Loucy (cell line): ENCODE measurements at regions not wholly inside any gene's neighbourhood (a gene's known extent, or its start where the extent isn't known, plus 50 kb on each side); places are given as distances from the start of the nearest gene placed in this dataset.

Experiments
- H2AFZ ChIP-seq: fragments of 200-600 bp; sonication (generic); 2 replicates; pipeline ENCODE4 v1.6.0; 2016; ENCODE audit warnings: antibody characterized with exemption, mild to moderate bottlenecking, low read length, moderate library complexity
- H3F3A ChIP-seq: fragments of 200-600 bp; 2 replicates; pipeline ENCODE4 v1.6.0; 2016; ENCODE audit warnings: antibody characterized with exemption, low read depth, mild to moderate bottlenecking
- H3K27me3 ChIP-seq: fragments of 200-600 bp; sonication (generic); 2 replicates; pipeline ENCODE4 v1.6.1; 2014; ENCODE audit warnings: low read length, mild to moderate bottlenecking; ENCODE audit not compliant: insufficient read depth, poor library complexity, severe bottlenecking
- H3K36me3 ChIP-seq: fragments of 200-600 bp; sonication (generic); 2 replicates; pipeline ENCODE4 v1.6.1; 2016; ENCODE audit warnings: low read length; ENCODE audit not compliant: insufficient read depth
- H3K4me1 ChIP-seq: fragments of 200-600 bp; sonication (generic); 2 replicates; pipeline ENCODE4 v1.5.1; 2014; ENCODE audit warnings: low read length, mild to moderate bottlenecking; ENCODE audit not compliant: insufficient read depth, poor library complexity, severe bottlenecking
- H3K4me2 ChIP-seq: fragments of 200-600 bp; sonication (generic); 2 replicates; pipeline ENCODE4 v1.6.0; 2014; ENCODE audit warnings: antibody characterized with exemption, low read length, low read depth, mild to moderate bottlenecking; ENCODE audit not compliant: poor library complexity, severe bottlenecking
- H3K4me3 ChIP-seq: fragments of 200-600 bp; sonication (generic); 2 replicates; pipeline ENCODE4 v1.5.1; 2014; ENCODE audit warnings: low read length, mild to moderate bottlenecking, mixed read lengths; ENCODE audit not compliant: poor library complexity, severe bottlenecking
- H3K79me2 ChIP-seq: fragments of 200-600 bp; sonication (generic); 2 replicates; pipeline ENCODE4 v1.6.1; 2014; ENCODE audit warnings: low read length; ENCODE audit not compliant: insufficient read depth
- H3K9ac ChIP-seq: fragments of 200-600 bp; sonication (generic); 2 replicates; pipeline ENCODE4 v1.6.0; 2014; ENCODE audit warnings: mild to moderate bottlenecking, low read depth, low read length, moderate library complexity; ENCODE audit not compliant: poor library complexity, severe bottlenecking
- H3K9me2 ChIP-seq: fragments of 200-600 bp; sonication (generic); replicated peaks from 2 replicates; pipeline ENCODE4 v1.6.1; 2016; ENCODE audit warnings: low read depth, low read length, mixed read lengths
- H3K9me3 ChIP-seq: fragments of 200-600 bp; sonication (generic); 2 replicates; pipeline ENCODE4 v1.6.1; 2014; ENCODE audit warnings: mild to moderate bottlenecking, antibody characterized with exemption, low read length, low read depth; ENCODE audit not compliant: insufficient read depth
- H4K20me1 ChIP-seq: fragments of 200-600 bp; sonication (generic); 2 replicates; pipeline ENCODE4 v1.6.0; 2014; ENCODE audit warnings: antibody characterized with exemption, low read length, mild to moderate bottlenecking; ENCODE audit not compliant: insufficient read depth, poor library complexity, severe bottlenecking
- CTCF ChIP-seq: fragments of 200-600 bp; sonication (generic); conservative IDR thresholded peaks from 2 replicates; pipeline ENCODE4 v1.5.1; 2014; ENCODE audit warnings: mild to moderate bottlenecking, antibody characterized with exemption, low read length
- EZH2phosphoT487 ChIP-seq: fragments of 200-600 bp; IDR thresholded peaks from 2 replicates; pipeline ENCODE4 v1.6.1; 2018; ENCODE audit warnings: antibody characterized with exemption, mild to moderate bottlenecking, moderate library complexity, borderline replicate concordance

- Histone ChIP-seq H4K20me1 (no peaks in the 10 kb centered on the region), H3K27me3 (no peaks in the 10 kb centered on the region), H3K9me3 (no peaks in the 10 kb centered on the region), H3K4me3 (no peak overlapping the region), H3K9ac (no peak overlapping the region), H3F3A (no peaks in the 10 kb centered on the region), H3K79me2 (no peaks in the 10 kb centered on the region), H2AFZ (no peak overlapping the region), H3K36me3 (no peaks in the 10 kb centered on the region), H3K4me2 (no peak overlapping the region), H3K9me2 (no peaks in the 10 kb centered on the region), H3K4me1 (no peaks in the 10 kb centered on the region)
- TF ChIP-seq CTCF (no peak), EZH2phosphoT487 (no peak)
These were observed 65.5 kb upstream of the DPYD start for GRCh38 chr1:97986041-97987005.

- Histone ChIP-seq H3K4me3 (no peak overlapping the region), H3K4me1 (no peaks in the 10 kb centered on the region), H3K9me3 (no peaks in the 10 kb centered on the region), H3K4me2 (no peak overlapping the region), H4K20me1 (no peaks in the 10 kb centered on the region), H2AFZ (no peak overlapping the region), H3F3A (no peaks in the 10 kb centered on the region), H3K9ac (no peak overlapping the region), H3K9me2 (no peaks in the 10 kb centered on the region), H3K36me3 (no peaks in the 10 kb centered on the region), H3K27me3 (no peaks in the 10 kb centered on the region), H3K79me2 (no peaks in the 10 kb centered on the region)
- TF ChIP-seq EZH2phosphoT487 (no peak), CTCF (no peak)
These were observed 62.3 kb upstream of the DPYD start for GRCh38 chr1:97983126-97983525.

GRCh38 chr1:97980530-97980929 lies 59.7 kb upstream of the DPYD start:
- Histone ChIP-seq H3K27me3 (no peaks in the 10 kb centered on the region), H3K4me2 (no peak overlapping the region)
- TF ChIP-seq EZH2phosphoT487 (no peak), CTCF (no peak)

More at GRCh38 chr1:97980530-97980929, 59.7 kb upstream of the DPYD start:
- no peaks in the 10 kb centered on the region for H3K79me2 ChIP-seq
- no peaks in the 10 kb centered on the region for H3F3A ChIP-seq
- no peaks in the 10 kb centered on the region for H3K36me3 ChIP-seq
- no peaks in the 10 kb centered on the region for H3K9me3 ChIP-seq
- H2AFZ ChIP-seq = no peak overlapping the region
- no peaks in the 10 kb centered on the region for H3K4me1 ChIP-seq
- no peaks in the 10 kb centered on the region for H3K9me2 ChIP-seq
- H4K20me1 ChIP-seq = no peaks in the 10 kb centered on the region
- no peak overlapping the region for H3K4me3 ChIP-seq
- H3K9ac ChIP-seq = no peak overlapping the region
